Epithelial cell of esophagus (primary cell): ENCODE measurements at regions not wholly inside any gene's neighbourhood (a gene's known extent, or its start where the extent isn't known, plus 50 kb on each side); places are given as distances from the start of the nearest gene placed in this dataset.

Experiments
- DNase-seq: peaks from one replicate; pipeline ENCODE4 v3.0.0; 2010; ENCODE audit warnings: low read depth
- H3K4me3 ChIP-seq: 2 replicates; pipeline ENCODE4 v1.5.1; 2011; ENCODE audit warnings: mild to moderate bottlenecking, low read length, control low read depth
- CTCF ChIP-seq: IDR thresholded peaks from 2 replicates; pipeline ENCODE4 v1.5.1; 2011; ENCODE audit warnings: low read depth, mild to moderate bottlenecking, low read length, control low read depth, inconsistent platforms; ENCODE audit not compliant: insufficient read depth; ENCODE audit errors: missing control alignments

GRCh38 chr9:94504358-94504757, 50.5 kb upstream of the PCAT7 start:
- no peak for TF ChIP-seq CTCF
- no peak overlapping the region for H3K4me3 ChIP-seq
- DNase-seq, result no peak
